WERI-Rb-1 (cell line): ENCODE measurements at regions not wholly inside any gene's neighbourhood (a gene's known extent, or its start where the extent isn't known, plus 50 kb on each side); places are given as distances from the start of the nearest gene placed in this dataset.

ENCODE experiments used
- DNase-seq: peaks from one replicate; pipeline ENCODE4 v3.0.0-alpha.2; 2020
- H3K27ac ChIP-seq: fragments of 250-450 bp; sonication (Bioruptor Pico); 2 replicates; pipeline ENCODE4 v1.5.1; 2020; ENCODE audit warnings: mild to moderate bottlenecking, moderate library complexity
- H3K27me3 ChIP-seq: fragments of 250-450 bp; sonication (Bioruptor Pico); 2 replicates; pipeline ENCODE4 v1.5.1; 2021; ENCODE audit warnings: mild to moderate bottlenecking, low read depth, moderate library complexity; ENCODE audit not compliant: insufficient read depth, severe bottlenecking
- H3K36me3 ChIP-seq: fragments of 250-450 bp; sonication (Bioruptor Pico); 2 replicates; pipeline ENCODE4 v1.5.1; 2020; ENCODE audit warnings: mild to moderate bottlenecking, moderate library complexity
- H3K4me3 ChIP-seq: 2 replicates; pipeline ENCODE4 v1.5.1; 2011; ENCODE audit warnings: low read depth, mild to moderate bottlenecking, control low read depth, low read length
- H3K9me3 ChIP-seq: fragments of 250-450 bp; sonication (Bioruptor Pico); 2 replicates; pipeline ENCODE4 v1.5.1; 2021; ENCODE audit warnings: mild to moderate bottlenecking, moderate library complexity; ENCODE audit not compliant: severe bottlenecking
- CTCF ChIP-seq: IDR thresholded peaks from 2 replicates; pipeline ENCODE4 v1.5.1; 2011; ENCODE audit warnings: low read depth, mild to moderate bottlenecking, control low read depth, inconsistent platforms, low read length

- H3K27ac ChIP-seq: no peak overlapping the region
- no peak for TF ChIP-seq CTCF
- H3K4me3 ChIP-seq: no peak overlapping the region
- H3K9me3 ChIP-seq: no peaks in the 10 kb centered on the region
- no peaks in the 10 kb centered on the region for H3K36me3 ChIP-seq
- DNase-seq: no peak
- no peaks in the 10 kb centered on the region for H3K27me3 ChIP-seq
These were observed 416.8 kb upstream of the SPTLC3 start for GRCh38 chr20:12591949-12592470.

GRCh38 chr20:12592756-12593155 is 416.0 kb upstream of the SPTLC3 start:
- DNase-seq: no peak
- TF ChIP-seq CTCF: no peak
- no peaks in the 10 kb centered on the region for H3K9me3 ChIP-seq
- H3K4me3 ChIP-seq: no peak overlapping the region
- H3K36me3 ChIP-seq: no peaks in the 10 kb centered on the region
- H3K27ac ChIP-seq: no peak overlapping the region
- H3K27me3 ChIP-seq: no peaks in the 10 kb centered on the region

DNA sequence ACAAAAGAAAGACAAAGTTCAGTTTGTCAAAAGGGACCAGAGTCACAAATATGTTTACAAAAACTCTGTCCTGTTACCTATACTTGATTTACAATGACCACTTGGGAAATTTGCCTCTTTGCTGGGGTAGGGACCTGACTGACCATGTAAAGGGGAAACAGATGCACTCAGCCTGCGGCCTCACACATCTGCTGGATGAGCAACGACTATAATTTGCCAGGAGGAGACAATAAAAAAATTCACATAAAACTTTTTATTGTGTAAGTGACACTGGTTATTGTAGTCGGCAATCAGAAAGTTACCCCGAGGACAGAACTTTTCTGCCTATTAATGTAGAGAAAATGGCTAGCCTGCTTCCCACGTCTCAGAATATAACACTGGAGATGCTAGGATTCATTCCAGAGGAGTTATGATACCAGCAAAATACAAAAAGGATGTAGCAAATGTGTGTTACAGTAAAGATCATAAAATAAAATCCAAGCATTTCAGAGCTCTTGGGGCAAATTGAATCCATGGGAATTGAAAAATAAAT is 415.4 kb upstream of the SPTLC3 start:
- Histone ChIP-seq H3K4me3 (no peak overlapping the region), H3K9me3 (no peaks in the 10 kb centered on the region), H3K27ac (no peak overlapping the region), H3K27me3 (no peaks in the 10 kb centered on the region), H3K36me3 (no peaks in the 10 kb centered on the region)
- TF ChIP-seq CTCF: no peak
- no peak for DNase-seq

GRCh38 chr20:12594410-12595088 is 414.2 kb upstream of the SPTLC3 start:
- DNase-seq: no peak
- no peaks in the 10 kb centered on the region for H3K36me3 ChIP-seq
- H3K9me3 ChIP-seq: no peaks in the 10 kb centered on the region
- H3K27me3 ChIP-seq: no peaks in the 10 kb centered on the region
- no peak for TF ChIP-seq CTCF
- no peak overlapping the region for H3K27ac ChIP-seq
- H3K4me3 ChIP-seq: no peak overlapping the region

DNA sequence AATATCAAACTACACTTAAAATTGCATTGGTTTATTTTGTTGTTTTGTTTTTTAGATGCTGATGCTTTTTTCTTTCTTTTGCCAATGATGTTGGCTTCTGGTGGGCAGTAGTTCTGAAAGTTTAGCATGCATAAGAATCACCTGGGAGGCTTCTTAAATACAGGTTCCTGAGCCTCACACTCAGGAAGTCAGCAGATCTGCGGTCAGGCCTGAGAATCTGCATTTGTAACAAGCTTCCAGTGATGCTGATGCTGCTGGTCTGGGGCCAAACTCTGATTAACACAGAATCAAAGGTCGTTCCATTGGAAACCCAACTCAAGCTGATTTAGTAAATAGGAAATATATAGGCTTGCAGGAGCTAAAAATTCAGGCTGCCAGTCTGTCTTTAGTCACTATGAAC is 412.9 kb upstream of the SPTLC3 start:
- H3K4me3 ChIP-seq: no peak overlapping the region
- no peak for DNase-seq
- TF ChIP-seq CTCF: no peak
- no peaks in the 10 kb centered on the region for H3K27me3 ChIP-seq
- no peaks in the 10 kb centered on the region for H3K36me3 ChIP-seq
- no peak overlapping the region for H3K27ac ChIP-seq
- H3K9me3 ChIP-seq: no peaks in the 10 kb centered on the region
